ENCODE measurements at regions not wholly inside any gene's neighbourhood (a gene's known extent, or its start where the extent isn't known, plus 50 kb on each side); places are given as distances from the start of the nearest gene placed in this dataset.

DNA sequence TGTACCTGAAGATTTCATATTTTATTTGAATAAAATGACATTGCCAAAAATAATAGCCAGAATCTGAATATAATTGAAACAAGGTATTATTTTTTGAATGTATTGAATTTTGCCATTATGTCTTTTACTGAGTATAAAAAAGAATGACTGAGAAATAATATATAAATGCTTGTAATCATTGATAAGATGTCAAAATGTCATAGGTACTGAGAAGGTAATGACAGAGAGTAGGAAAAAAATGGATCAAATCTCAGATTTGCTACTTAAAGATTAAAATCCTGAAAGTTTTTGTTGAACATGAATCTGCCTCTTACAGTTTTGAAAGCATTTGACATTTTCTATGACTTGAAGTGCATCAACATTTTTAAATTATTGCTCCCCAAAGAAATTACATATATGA is 1069.9 kb upstream of the ADGRL4 start:
- TF ChIP-seq, protein P1, sequence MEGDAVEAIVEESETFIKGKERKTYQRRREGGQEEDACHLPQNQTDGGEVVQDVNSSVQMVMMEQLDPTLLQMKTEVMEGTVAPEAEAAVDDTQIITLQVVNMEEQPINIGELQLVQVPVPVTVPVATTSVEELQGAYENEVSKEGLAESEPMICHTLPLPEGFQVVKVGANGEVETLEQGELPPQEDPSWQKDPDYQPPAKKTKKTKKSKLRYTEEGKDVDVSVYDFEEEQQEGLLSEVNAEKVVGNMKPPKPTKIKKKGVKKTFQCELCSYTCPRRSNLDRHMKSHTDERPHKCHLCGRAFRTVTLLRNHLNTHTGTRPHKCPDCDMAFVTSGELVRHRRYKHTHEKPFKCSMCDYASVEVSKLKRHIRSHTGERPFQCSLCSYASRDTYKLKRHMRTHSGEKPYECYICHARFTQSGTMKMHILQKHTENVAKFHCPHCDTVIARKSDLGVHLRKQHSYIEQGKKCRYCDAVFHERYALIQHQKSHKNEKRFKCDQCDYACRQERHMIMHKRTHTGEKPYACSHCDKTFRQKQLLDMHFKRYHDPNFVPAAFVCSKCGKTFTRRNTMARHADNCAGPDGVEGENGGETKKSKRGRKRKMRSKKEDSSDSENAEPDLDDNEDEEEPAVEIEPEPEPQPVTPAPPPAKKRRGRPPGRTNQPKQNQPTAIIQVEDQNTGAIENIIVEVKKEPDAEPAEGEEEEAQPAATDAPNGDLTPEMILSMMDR (IDR thresholded peaks at IDR 0.05; ENCODE audit: borderline replicate concordance, control extremely low read depth, extremely low read depth, insufficient read depth, missing control alignments), result no peak
- DNase-seq (ENCODE audit: low spot score), result no peak
- in situ Hi-C loops (cut with MboI; ENCODE audit: low sequenced_read_pairs, unreplicated experiment), result no loop called here

DNA sequence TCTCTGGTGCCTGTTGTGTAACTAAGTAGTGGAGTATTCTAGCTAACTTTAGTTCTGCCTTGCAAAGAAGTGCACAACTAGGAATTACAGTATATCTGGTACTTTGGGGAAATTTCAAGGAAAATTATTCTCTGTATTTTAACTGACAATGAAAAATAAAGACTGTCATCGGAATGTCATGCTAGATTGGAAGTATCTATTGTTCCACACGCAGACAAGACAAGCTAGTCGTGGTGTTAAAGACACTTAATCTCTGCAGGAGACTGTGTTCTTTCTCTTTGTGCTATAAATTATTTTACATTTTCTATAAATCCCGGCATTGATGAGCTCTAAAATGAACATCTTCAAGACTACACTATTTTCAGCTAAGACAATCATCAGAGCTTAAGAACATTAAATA is 1068.8 kb upstream of the ADGRL4 start:
- in situ Hi-C loops (cut with MboI; ENCODE audit: low sequenced_read_pairs, unreplicated experiment), result no loop called here
- TF ChIP-seq, protein P1 (IDR thresholded peaks at IDR 0.05; ENCODE audit: borderline replicate concordance, control extremely low read depth, extremely low read depth, insufficient read depth, missing control alignments), result no peak
- no peak for DNase-seq (ENCODE audit: low spot score)

DNA sequence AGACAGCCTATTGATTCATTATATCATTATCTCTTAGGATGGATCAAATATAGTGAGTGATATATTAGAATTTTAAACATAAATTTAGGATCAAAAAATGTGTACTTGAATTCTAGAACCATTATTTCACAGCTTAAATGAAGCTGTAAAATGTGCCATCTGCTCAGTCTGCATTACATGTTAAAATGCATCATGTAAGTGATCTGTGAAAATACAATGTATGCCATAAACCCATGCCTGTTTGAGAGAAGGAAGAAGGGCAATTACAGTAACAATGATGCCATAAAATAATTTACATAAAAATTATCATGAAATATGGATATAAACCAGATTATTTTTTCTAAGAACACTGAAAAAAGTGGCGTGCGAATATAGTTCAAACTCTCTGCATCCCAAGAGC is 1066.0 kb upstream of the ADGRL4 start:
- TF ChIP-seq, protein P1 (IDR thresholded peaks at IDR 0.05; ENCODE audit: borderline replicate concordance, control extremely low read depth, extremely low read depth, insufficient read depth, missing control alignments), result no peak
- in situ Hi-C loops (cut with MboI; ENCODE audit: low sequenced_read_pairs, unreplicated experiment), result no loop called here
- DNase-seq (ENCODE audit: low spot score), result no peak

DNA sequence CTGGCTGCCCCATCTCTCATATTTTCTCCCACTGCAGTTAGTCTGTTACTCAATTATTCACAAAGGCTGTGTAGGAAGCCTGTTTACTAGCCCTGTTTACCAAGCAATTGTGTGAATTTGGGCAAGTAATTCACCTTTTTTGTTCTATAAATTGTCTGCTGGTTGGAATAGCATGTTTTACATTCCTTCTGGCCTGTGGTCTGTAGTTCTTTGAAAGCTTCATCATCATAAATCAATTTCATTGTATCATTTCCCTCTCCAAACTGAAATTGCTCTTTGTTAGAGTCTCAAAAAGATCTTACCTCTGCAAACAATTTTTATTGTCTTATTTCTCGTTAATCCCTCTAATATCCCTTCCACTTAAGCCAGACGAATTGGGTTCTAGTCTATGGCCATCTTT is 1059.5 kb upstream of the ADGRL4 start:
- TF ChIP-seq, protein P1 (IDR thresholded peaks at IDR 0.05; ENCODE audit: borderline replicate concordance, control extremely low read depth, extremely low read depth, insufficient read depth, missing control alignments), result no peak
- in situ Hi-C loops (cut with MboI; ENCODE audit: low sequenced_read_pairs, unreplicated experiment), result no loop called here
- no peak for DNase-seq (ENCODE audit: low spot score)

DNA sequence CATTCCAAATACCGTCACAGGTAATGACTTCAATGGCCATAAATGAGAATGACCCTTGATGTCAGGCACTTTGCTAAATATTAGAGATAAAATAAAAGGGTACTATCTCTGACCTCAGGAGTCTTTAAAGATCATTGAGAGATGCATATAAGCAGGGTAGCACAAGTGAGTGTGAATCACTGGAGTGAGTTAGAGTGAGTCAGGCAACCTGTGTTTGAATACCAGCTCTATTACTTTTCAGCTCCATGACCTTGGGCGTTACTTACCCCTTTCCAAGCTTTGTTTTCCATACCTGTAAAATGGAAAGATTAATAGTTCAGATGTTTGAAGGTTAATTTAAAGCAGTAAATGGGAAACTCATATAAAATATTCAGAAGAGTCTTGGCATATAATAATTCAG is 1058.0 kb upstream of the ADGRL4 start:
- TF ChIP-seq, protein P1 (IDR thresholded peaks at IDR 0.05; ENCODE audit: borderline replicate concordance, control extremely low read depth, extremely low read depth, insufficient read depth, missing control alignments), result no peak
- DNase-seq (ENCODE audit: low spot score), result no peak
- in situ Hi-C loops (cut with MboI; ENCODE audit: low sequenced_read_pairs, unreplicated experiment), result no loop called here

DNA sequence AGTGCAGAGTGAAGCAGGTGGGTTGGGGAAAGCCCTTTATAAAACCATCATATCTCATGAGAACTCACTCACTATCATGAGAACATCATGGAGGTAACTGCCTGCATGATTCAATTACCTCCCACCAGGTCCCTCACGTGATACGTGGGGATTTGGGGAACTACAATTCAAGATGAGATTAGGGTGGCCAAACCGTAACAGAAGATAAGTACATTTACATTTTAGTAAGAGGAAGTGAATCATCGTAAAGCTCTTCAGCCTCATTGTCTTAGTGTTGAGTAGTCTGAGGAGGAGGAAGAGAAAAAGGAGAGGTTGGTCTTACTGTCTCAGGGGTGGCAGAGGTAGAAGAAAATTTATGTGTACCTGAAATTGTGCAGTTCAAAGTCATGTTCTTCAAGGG is 1053.4 kb upstream of the ADGRL4 start:
- no peak for DNase-seq (ENCODE audit: low spot score)
- in situ Hi-C loops (cut with MboI; ENCODE audit: low sequenced_read_pairs, unreplicated experiment), result no loop called here
- TF ChIP-seq, protein P1 (IDR thresholded peaks at IDR 0.05; ENCODE audit: borderline replicate concordance, control extremely low read depth, extremely low read depth, insufficient read depth, missing control alignments), result no peak

DNA sequence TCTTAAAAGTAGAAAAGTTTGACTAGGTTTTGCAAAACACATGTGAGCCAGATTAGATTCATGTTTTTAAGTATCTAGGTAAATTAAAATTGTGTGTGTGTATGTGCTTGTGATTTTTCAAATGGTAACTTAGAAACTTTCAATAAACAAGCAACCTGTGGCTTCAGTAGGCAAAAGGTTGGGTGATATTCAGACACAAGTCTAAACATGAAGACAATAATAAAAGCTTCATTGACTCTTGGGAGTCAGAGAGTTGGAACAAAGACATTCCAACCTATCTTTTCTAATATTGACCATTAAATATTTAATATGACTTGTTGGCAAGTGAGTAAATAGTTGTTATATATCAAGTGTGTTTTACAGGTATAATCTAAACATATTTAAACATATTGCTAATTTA is 1049.6 kb upstream of the ADGRL4 start:
- in situ Hi-C loops (cut with MboI; ENCODE audit: low sequenced_read_pairs, unreplicated experiment), result no loop called here
- TF ChIP-seq, protein P1 (IDR thresholded peaks at IDR 0.05; ENCODE audit: borderline replicate concordance, control extremely low read depth, extremely low read depth, insufficient read depth, missing control alignments), result no peak
- no peak for DNase-seq (ENCODE audit: low spot score)
